HG03575 (cell line): ENCODE measurements at regions not wholly inside any gene's neighbourhood (a gene's known extent, or its start where the extent isn't known, plus 50 kb on each side); places are given as distances from the start of the nearest gene placed in this dataset.

ENCODE experiments used
- ATAC-seq: cut with Tn5 transposase; IDR thresholded peaks from one replicate; pipeline ENCODE4 v1.9.1; 2021; ENCODE audit not compliant: unreplicated experiment, insufficient number of reproducible peaks, low FRiP score; ENCODE audit errors: extremely low read depth

- ATAC-seq = no peak
These were observed 651.3 kb downstream of the NSUN3 start for GRCh38 chr3:94714194-94714593.

DNA sequence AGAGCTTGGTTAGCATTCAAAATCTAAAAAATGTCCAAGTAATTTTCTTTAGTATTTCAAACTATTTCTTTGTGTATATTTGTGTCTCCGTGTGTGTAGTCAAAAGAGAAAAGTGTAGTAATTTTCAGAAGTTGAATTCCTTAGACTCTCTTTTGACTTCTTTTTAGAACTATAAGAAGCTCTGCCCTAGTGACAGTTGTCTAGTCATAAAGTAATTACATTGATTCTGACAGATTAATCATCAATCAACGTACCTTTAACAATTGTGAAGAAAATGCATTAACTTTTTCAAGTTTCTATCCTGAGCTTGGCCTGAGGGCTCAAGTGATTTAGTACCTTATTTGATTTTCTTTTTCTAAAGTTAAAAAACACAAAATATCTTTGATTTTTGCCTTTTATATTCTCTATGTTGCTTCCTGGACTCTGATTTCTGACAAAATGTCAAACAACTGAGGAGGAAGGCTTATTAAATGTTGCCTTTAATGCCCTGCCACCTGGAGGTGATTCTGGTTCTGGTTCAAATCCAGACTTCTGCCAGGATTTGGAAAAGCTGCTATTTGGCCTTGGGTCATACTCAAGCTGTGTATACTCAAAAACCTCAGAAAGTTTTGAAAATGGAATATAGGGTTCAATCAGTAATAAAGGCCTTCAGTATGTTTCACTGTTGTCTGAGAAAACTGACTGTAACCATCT, 653.6 kb downstream of the NSUN3 start:
- no peak for ATAC-seq

GRCh38 chr3:94734206-94734605, 671.3 kb downstream of the NSUN3 start:
- no peak for ATAC-seq

DNA sequence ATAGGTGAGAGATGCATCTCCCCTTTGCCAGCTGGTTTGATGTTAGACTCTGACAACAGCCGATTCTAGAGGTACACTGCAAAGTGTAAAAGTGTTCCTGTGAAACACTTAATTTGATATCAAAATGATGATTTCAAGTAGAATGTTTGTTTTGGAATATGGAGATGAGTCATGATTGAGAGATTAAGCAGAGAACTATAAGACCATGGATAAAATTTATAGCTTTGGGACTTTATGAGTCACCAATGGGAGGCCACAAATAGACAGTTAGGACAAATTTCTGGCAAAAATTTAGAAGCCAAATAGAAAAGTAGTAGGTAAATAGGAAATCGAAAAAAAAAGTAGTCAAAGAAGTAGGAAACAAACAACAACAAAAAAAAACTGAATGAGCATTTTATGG, 672.5 kb downstream of the NSUN3 start:
- ATAC-seq = no peak

DNA sequence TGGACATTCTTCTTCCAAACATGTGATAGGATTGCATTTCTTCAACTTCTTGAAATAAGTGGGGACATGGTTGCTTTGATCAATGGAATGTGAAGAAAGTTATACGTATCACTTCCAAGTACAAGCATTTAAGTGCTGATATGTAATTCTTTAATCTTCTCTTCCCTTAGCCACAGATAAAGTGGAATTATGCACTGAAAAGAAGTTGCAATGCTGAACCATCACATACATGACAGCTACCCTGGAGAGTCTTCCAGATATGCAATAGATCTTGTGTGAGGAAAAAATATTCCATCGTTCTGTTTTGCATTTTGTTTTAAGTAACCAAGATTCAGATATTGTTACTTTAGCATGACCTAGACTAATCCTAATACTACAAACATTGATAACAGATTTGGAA, 674.3 kb downstream of the NSUN3 start:
- no peak for ATAC-seq

DNA sequence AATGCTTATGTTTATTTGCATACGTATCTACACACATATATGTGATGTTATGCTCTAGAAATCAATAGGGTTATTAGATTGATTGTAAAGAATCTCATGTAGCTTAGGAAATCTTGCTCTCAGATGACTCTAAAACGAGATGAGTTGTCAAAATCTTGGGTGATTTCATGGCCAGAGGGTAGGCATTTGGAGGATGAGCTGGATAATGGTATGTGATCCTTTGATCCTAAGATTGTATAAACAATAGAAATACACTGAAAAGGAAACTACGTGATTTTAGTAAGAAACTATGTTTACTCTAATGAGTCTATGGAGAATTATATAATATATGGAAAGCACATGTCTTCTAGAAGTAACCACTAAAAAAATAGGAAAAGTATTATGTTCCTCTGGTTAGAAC, 676.6 kb downstream of the NSUN3 start:
- ATAC-seq = no peak

DNA sequence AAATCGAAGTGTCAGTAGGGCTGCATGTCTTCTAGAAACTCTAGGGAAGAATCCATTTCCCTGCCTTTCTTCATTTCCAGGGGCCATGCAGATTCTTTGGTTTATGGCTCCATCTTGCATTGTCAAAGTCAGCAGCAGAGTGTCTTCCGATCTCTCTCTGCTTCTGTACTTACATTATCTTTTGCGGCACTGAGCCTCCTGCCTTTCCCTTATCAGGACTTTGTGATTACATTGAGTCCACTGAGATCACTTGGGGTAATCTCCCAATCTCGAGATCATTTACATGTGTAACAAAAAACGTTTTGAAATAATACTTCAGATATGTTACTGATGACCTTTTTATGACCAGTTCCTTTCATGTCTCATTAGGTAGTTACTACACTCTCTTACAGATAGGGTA, 695.9 kb downstream of the NSUN3 start:
- no peak for ATAC-seq

DNA sequence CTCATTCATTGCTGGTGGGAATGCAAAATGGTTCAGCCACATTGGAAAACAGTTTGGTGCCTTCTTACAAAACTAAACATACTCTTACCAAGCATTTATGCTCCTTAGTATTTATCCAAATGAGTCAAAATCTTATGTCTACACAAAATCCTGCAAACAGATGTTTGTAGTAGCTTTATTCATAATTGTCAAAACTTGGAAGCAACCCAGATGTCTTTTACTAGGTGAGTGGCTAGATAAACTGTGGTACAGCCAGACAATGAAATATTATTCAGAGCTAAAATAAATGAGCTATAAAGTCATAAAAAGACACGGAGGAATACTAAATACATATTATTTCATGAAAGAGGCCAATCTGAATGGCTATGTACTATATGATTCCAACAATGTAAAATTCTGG, 709.5 kb downstream of the NSUN3 start:
- no peak for ATAC-seq

DNA sequence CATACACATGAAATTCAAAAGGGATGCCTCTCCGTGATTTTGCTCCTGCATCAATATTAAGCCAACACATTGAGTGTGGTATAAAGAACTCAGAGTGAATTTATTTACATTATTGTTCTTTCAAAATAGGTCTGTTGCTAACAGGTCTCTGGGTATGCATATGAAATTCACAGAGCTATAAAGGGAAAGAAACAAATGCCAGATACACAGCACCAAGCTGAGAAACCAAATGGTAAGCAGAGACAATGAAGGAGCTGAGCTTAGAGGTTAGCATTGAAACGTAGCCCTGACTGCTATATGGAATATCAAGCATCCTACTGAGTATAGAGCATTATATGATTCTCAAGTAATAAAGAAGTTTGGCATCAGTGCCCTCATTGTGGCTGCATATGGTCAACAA, 712.9 kb downstream of the NSUN3 start:
- ATAC-seq = no peak

GRCh38 chr3:94776401-94776915, 713.6 kb downstream of the NSUN3 start:
- no peak for ATAC-seq

GRCh38 chr3:94778289-94778688, 715.4 kb downstream of the NSUN3 start:
- no peak for ATAC-seq

GRCh38 chr3:94778814-94779494, 716.1 kb downstream of the NSUN3 start:
- ATAC-seq = no peak

DNA sequence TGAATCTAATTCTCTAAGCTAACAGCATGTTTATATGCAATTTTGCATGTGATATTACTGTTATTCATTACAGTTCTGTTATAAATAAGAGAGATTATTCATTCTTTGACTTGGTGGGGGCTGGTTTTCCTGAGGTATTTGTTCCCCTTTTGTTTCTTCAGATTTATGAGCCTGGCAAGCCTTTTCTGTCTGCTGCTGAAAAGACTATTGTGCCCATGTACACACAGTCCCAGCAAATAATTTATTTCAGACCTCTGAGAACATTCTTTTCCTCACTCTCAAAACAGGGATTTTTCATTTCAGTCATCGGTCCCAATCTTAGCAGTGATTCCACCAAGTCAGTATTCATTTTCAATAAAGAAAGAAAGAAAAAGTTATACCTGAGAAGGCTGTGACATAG, 716.8 kb downstream of the NSUN3 start:
- no peak for ATAC-seq

GRCh38 chr3:94784274-94784673, 721.4 kb downstream of the NSUN3 start:
- no peak for ATAC-seq

DNA sequence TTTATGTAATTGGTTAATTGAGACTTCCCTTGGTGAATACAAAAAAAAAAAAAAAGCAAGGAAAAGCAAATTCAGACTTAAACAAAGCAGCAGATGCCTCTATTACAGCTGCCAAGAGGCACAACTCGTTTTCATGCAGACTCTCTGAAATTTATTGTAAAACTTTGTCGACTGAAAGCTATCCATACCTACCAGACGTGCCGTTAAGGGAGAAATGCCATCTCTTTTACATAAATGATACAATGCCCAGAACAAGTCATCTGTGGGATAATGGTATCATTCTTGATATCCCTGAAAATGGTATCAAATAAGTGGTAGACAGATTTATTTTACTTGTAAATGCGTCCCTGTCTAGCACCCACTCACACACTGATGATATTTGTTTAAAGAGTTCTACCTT, 724.2 kb downstream of the NSUN3 start:
- ATAC-seq = no peak

DNA sequence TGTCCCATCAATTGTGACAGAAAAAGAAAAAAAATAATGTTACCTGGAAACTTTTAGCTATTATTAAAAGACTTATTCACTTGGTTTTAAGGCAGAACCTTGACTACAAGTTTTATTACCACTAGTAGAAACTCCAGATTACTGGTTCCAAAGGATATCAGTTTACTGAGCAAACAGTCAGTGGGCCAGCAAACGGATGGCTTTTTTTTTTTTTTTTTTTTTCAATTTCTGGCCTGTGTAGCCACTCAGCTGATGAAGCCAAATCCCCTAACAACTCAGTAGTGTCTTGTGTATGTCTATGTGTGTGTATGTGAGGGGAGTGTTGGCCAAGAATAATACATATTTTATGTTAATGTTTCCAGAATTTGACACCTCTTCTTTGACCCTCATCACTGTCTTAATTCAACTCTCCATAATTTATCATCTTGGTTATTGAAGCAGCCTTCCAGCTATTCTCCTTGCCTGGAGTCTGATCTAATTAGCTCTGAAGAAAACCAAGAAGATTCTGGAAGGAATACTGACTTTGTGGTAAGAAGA, 724.9 kb downstream of the NSUN3 start:
- ATAC-seq = no peak

DNA sequence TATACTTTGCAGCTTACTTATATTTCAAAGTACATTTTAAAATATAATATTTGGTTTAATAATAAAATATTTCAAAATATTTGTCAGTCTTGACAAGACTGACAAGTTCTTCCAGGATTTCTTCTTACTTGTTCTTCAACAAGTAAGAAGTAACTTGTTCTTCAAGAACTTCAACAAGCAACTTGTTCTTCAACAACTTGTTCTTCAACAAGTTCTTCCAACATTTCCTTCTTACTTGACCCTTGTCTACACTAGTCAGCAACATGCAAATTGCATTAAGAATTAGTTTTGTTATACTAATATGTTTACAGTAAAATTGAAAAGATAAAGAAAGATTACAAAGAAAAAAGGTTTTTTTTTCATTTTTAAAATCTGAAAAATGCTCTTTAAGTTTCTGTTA, 731.7 kb downstream of the NSUN3 start:
- ATAC-seq = no peak

DNA sequence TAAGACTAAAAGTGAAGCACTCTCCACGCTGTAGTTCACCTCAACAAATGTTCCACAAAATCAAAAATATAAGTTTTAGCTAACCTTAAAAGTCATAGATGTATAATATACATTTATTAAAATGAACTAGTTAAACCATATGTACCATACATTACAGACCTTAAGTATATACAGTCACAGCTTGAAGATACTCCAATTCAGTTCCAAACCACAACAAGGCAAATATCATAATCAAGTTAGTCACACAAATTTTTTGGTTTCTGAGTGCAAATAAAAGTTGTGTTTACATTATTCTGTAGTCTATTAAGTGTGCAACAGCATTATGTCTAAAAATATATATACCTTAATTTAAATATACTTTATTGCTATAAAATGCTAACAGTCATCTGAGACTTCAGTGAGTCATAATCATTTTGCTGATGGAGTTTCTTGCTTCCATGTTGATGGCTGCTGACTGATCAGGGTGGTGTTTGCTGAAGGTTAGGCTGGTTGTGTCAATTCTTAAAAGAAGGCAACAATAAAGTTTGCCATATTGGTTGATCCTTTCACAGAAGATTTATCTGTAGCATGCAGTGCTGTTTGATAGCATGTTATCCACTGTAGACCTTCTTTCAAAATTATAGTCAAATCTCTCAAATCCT, 736.7 kb downstream of the NSUN3 start:
- no peak for ATAC-seq

GRCh38 chr3:94811836-94812235, 749.0 kb downstream of the NSUN3 start:
- ATAC-seq = no peak

DNA sequence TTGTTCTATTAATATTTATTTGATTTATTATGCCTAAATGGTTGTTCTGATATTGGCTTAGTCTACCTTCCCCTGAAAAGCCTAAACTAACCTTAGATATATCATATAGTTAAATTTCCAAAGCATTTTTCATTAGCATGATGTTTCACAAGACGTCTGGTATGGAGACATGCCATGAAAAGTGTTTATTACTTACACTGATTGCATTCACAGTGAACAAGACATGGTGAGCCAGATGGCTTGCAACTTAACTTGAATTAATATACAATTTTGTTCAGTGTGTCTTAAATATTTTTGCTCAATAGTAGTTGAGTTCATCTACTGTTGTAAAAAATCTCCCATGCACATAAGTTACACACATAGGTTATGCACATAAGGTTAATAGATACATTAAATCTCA, 758.4 kb downstream of the NSUN3 start:
- ATAC-seq = no peak
